Endodermal cell (in vitro differentiated cells): ENCODE measurements at regions not wholly inside any gene's neighbourhood (a gene's known extent, or its start where the extent isn't known, plus 50 kb on each side); places are given as distances from the start of the nearest gene placed in this dataset.

ENCODE experiments used
- DNase-seq: peaks from one replicate; pipeline ENCODE4 v3.0.0-alpha.2; 2017
- H3K27ac ChIP-seq: 2 replicates; pipeline ENCODE4 v1.5.1; 2013; ENCODE audit warnings: mild to moderate bottlenecking, low read depth, low read length, moderate library complexity
- H3K27me3 ChIP-seq: 2 replicates; pipeline ENCODE4 v1.6.1; 2013; ENCODE audit warnings: mild to moderate bottlenecking, low read length, moderate library complexity; ENCODE audit not compliant: insufficient read depth, control insufficient read depth, poor library complexity, severe bottlenecking
- H3K36me3 ChIP-seq: 2 replicates; pipeline ENCODE4 v1.7.0; 2013; ENCODE audit warnings: mild to moderate bottlenecking, low read length, moderate library complexity; ENCODE audit not compliant: control insufficient read depth, insufficient read depth
- H3K4me1 ChIP-seq: one replicate; pipeline ENCODE4 v1.7.0; 2013; ENCODE audit warnings: low read length; ENCODE audit not compliant: control insufficient read depth, insufficient read depth
- H3K4me3 ChIP-seq: 2 replicates; pipeline ENCODE4 v1.5.1; 2013; ENCODE audit warnings: mild to moderate bottlenecking, low read length, moderate library complexity
- H3K9ac ChIP-seq: 2 replicates; pipeline ENCODE4 v1.6.1; 2013; ENCODE audit warnings: mild to moderate bottlenecking, low read length, moderate library complexity; ENCODE audit not compliant: poor library complexity, severe bottlenecking; ENCODE audit errors: extremely low read depth
- H3K9me3 ChIP-seq: 2 replicates; pipeline ENCODE4 v1.6.1; 2013; ENCODE audit warnings: mild to moderate bottlenecking, low read length, moderate library complexity; ENCODE audit not compliant: control insufficient read depth
- H3K27ac Mint-ChIP-seq: 2 replicates; pipeline ENCODE4 v1.8.0; 2020; ENCODE audit warnings: mixed read lengths
- H3K27me3 Mint-ChIP-seq: 2 replicates; pipeline ENCODE4 v1.8.0; 2021; ENCODE audit warnings: mild to moderate bottlenecking, mixed read lengths; ENCODE audit not compliant: insufficient read depth
- H3K36me3 Mint-ChIP-seq: 2 replicates; pipeline ENCODE4 v1.8.0; 2020; ENCODE audit warnings: low read depth, mixed read lengths
- H3K4me1 Mint-ChIP-seq: 2 replicates; pipeline ENCODE4 v1.8.0; 2020; ENCODE audit warnings: mixed read lengths
- H3K4me3 Mint-ChIP-seq: 2 replicates; pipeline ENCODE4 v1.8.0; 2020; ENCODE audit warnings: mild to moderate bottlenecking, moderate library complexity, mixed read lengths
- H3K9me3 Mint-ChIP-seq: 2 replicates; pipeline ENCODE4 v1.8.0; 2020; ENCODE audit warnings: mild to moderate bottlenecking, mixed read lengths
- CTCF ChIP-seq: fragments of 200-600 bp; sonication (generic); conservative IDR thresholded peaks from 2 replicates; pipeline ENCODE4 v1.5.0; 2021; ENCODE audit warnings: antibody characterized with exemption, mild to moderate bottlenecking
- WGBS, 2 experiments: methylation state at CpG; one replicate each; pipeline versions ENCODE4 v1.1.5 to v1.1.7; 2013; ENCODE audit warnings: missing lambda C conversion rate in 2 of 2, mixed read lengths in 1 of 2; ENCODE audit not compliant: insufficient coverage in 1 of 2, insufficient read length in 1 of 2; 5-methylcytosine and 5-hydroxymethylcytosine counted together

GRCh38 chr6:28651161-28651560 is 125.5 kb downstream of the GPX5 start:
- no peaks in the 10 kb centered on the region for H3K9me3 ChIP-seq
- no peak for DNase-seq
- H3K4me3 ChIP-seq, result no peak overlapping the region
- TF ChIP-seq CTCF, result no peak
- Mint-ChIP-seq H3K4me1 (peaks cover 10% of the 10 kb centered on the region), H3K9me3 (no peaks in the 10 kb centered on the region), H3K27ac (no peak overlapping the region), H3K27me3 (peaks cover 11% of the 10 kb centered on the region), H3K36me3 (no peaks in the 10 kb centered on the region), H3K4me3 (no peak overlapping the region)
- no peaks in the 10 kb centered on the region for H3K27me3 ChIP-seq
- 89 to 96% methylated on average over 3 to 6 of the region's 6 CpGs for WGBS, 2 experiments
- no peaks in the 10 kb centered on the region for H3K36me3 ChIP-seq
- H3K4me1 ChIP-seq, result no peaks in the 10 kb centered on the region
- no peak overlapping the region for H3K9ac ChIP-seq
- H3K27ac ChIP-seq, result no peak overlapping the region

GRCh38 chr6:28653876-28654275 is 128.2 kb downstream of the GPX5 start:
- no peak overlapping the region for H3K4me3 Mint-ChIP-seq
- H3K27me3 Mint-ChIP-seq, result peaks cover 19% of the 10 kb centered on the region
- Histone ChIP-seq H3K27ac (no peak overlapping the region), H3K4me3 (no peak overlapping the region), H3K27me3 (no peaks in the 10 kb centered on the region), H3K9me3 (no peaks in the 10 kb centered on the region), H3K9ac (no peak overlapping the region), H3K36me3 (no peaks in the 10 kb centered on the region), H3K4me1 (no peaks in the 10 kb centered on the region)
- peaks cover 17% of the 10 kb centered on the region for H3K4me1 Mint-ChIP-seq
- no peak overlapping the region for H3K27ac Mint-ChIP-seq
- H3K9me3 Mint-ChIP-seq, result no peaks in the 10 kb centered on the region
- TF ChIP-seq CTCF, result no peak
- DNase-seq, result no peak
- H3K36me3 Mint-ChIP-seq, result no peaks in the 10 kb centered on the region
- WGBS, 2 experiments, result 92 to 93% methylated on average over 4 of the region's 4 CpGs

DNA sequence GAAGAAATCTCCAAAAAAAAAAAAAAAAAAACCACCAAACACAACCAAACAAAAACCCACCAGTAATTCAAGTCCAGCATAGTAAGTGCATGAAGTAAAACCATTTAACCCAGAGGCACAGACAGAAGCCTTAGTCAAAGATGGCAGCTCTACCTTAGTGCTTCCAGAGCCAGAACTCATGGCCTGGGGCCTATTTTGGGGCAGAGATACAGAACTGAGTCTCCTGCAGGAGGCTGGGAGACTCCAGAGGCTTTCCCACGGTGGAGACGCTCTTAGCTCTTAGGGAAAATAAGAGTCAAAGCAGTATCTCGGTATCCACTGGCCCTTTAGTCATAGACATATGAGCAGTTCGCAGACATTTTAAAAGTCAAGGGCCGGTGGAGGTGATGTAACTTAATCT is 129.5 kb downstream of the GPX5 start:
- TF ChIP-seq CTCF, result no peak
- Mint-ChIP-seq H3K4me3 (no peak overlapping the region), H3K27me3 (peaks cover 22% of the 10 kb centered on the region), H3K4me1 (peaks cover 22% of the 10 kb centered on the region), H3K36me3 (no peaks in the 10 kb centered on the region), H3K27ac (no peak overlapping the region), H3K9me3 (no peaks in the 10 kb centered on the region)
- WGBS, 2 experiments, result 88 to 93% methylated on average over 5 of the region's 5 CpGs
- Histone ChIP-seq H3K4me1 (no peaks in the 10 kb centered on the region), H3K9ac (no peak overlapping the region), H3K9me3 (no peaks in the 10 kb centered on the region), H3K27ac (no peak overlapping the region), H3K4me3 (no peak overlapping the region), H3K27me3 (no peaks in the 10 kb centered on the region), H3K36me3 (no peaks in the 10 kb centered on the region)
- DNase-seq, result no peak
